GM13976 (cell line): ENCODE measurements at regions not wholly inside any gene's neighbourhood (a gene's known extent, or its start where the extent isn't known, plus 50 kb on each side); places are given as distances from the start of the nearest gene placed in this dataset.

Source experiments
- DNase-seq: peaks from one replicate; pipeline ENCODE4 v3.0.0; 2012; ENCODE audit warnings: low spot score
- CTCF ChIP-seq: IDR thresholded peaks from 2 replicates; pipeline ENCODE4 v1.5.1; 2012; ENCODE audit warnings: borderline replicate concordance, mild to moderate bottlenecking; ENCODE audit not compliant: insufficient read depth; ENCODE audit errors: extremely low read depth, missing control alignments, control extremely low read depth
- in situ Hi-C: fragments of 300-500 bp; cut with MboI; formaldehyde crosslinking; loops from one replicate; pipeline ENCODE4 v1.12.0; 2022; ENCODE audit warnings: low sequenced_read_pairs, mixed read lengths, inconsistent platforms; ENCODE audit not compliant: unreplicated experiment

DNA sequence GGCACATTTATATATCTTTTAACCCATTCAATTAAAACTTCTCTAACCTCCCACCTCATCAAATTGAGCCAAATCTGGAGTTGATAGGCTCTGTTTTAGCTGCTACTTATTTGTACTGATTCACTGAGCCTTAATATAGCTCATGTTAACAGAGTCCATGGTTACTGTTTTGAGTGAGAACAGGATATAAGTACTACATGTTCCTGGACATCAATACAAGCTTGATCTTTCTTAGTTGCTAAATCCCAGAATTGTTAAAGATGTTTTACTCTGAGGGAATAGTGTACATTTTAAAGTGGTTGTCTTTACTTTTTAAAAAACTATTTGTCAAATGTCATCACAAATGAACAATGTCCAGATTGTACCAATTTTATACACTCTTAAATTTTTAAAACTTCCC lies 157.7 kb downstream of the RPRM start:
- in situ Hi-C loops: no loop called here
- no peak for DNase-seq
- TF ChIP-seq CTCF: no peak

- in situ Hi-C loops: no loop called here
These were observed 167.1 kb downstream of the RPRM start for GRCh38 chr2:153311432-153311831.

DNA sequence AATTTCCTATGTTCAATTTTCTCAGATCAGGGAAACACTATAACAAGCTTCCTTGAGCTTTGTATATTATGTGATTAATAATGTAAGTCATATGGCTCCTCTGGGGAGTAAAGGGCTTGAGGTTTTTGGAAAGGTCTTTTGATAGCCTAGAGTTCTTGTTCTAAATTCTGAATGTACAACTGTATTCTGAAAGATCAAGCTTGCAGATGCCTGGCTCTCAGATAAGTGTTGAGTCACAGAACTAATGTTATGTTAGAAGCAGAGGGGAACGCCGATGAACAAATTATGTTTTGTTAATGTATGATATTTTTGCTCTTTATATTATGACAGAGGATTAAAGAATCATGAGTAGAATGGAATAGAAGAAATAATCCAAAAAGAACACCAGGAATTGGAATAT lies 170.1 kb downstream of the RPRM start:
- DNase-seq: no peak
- TF ChIP-seq CTCF: no peak
- in situ Hi-C loops: no loop called here

More at GRCh38 chr2:153311432-153311831, 167.1 kb downstream of the RPRM start:
- DNase-seq: no peak
- no peak for TF ChIP-seq CTCF

- in situ Hi-C loops: no loop called here
- no peak for TF ChIP-seq CTCF
- no peak for DNase-seq
These were observed 171.3 kb downstream of the RPRM start for GRCh38 chr2:153307223-153307622.

DNA sequence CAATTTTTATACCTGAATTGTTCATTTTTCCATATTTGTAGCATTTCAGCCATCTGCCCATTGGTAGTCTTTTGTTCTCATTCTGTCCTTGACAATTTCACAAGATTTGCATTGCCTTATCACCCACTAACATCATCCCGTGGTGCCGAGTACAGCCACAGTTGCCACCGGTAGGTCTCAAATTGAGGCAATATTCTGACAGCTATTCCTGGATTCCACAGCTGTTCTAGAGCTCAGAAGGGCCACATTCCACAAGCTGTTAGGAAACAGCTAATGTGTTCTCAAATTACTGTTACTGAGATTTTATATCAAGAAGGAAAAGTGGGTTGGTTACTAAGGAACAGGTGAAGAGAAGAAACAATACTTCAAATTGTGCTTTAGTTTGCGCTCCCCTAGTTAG lies 178.8 kb downstream of the RPRM start:
- in situ Hi-C loops: no loop called here
- no peak for DNase-seq
- TF ChIP-seq CTCF: no peak

GRCh38 chr2:153299217-153299616 lies 179.3 kb downstream of the RPRM start:
- DNase-seq: no peak
- TF ChIP-seq CTCF: no peak
- in situ Hi-C loops: no loop called here
